ENCODE measurements at regions not wholly inside any gene's neighbourhood (a gene's known extent, or its start where the extent isn't known, plus 50 kb on each side); places are given as distances from the start of the nearest gene placed in this dataset.

- TF ChIP-seq, protein P1, sequence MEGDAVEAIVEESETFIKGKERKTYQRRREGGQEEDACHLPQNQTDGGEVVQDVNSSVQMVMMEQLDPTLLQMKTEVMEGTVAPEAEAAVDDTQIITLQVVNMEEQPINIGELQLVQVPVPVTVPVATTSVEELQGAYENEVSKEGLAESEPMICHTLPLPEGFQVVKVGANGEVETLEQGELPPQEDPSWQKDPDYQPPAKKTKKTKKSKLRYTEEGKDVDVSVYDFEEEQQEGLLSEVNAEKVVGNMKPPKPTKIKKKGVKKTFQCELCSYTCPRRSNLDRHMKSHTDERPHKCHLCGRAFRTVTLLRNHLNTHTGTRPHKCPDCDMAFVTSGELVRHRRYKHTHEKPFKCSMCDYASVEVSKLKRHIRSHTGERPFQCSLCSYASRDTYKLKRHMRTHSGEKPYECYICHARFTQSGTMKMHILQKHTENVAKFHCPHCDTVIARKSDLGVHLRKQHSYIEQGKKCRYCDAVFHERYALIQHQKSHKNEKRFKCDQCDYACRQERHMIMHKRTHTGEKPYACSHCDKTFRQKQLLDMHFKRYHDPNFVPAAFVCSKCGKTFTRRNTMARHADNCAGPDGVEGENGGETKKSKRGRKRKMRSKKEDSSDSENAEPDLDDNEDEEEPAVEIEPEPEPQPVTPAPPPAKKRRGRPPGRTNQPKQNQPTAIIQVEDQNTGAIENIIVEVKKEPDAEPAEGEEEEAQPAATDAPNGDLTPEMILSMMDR (IDR thresholded peaks at IDR 0.05): no peak
- no peak for TF ChIP-seq POLR2A (IDR thresholded peaks at IDR 0.05)
Observed at GRCh38 chr16:80909720-80910119, 97.0 kb downstream of the CMC2 start.
